H1 (cell line): ENCODE measurements at regions not wholly inside any gene's neighbourhood (a gene's known extent, or its start where the extent isn't known, plus 50 kb on each side); places are given as distances from the start of the nearest gene placed in this dataset.

ENCODE experiments used
- BRCA1 ChIP-seq: IDR thresholded peaks from 2 replicates; pipeline ENCODE4 v1.6.1; 2012; ENCODE audit warnings: low read depth, low read length, improper control_type of control experiment
- CTCF ChIP-seq, 3 experiments: IDR thresholded peaks; 1 replicate in 2 of 3; 2 replicates in 1 of 3; pipeline versions ENCODE4 v1.5.1 to v1.6.1; 2011; ENCODE audit warnings: low read length in 3 of 3, mild to moderate bottlenecking in 3 of 3, inconsistent platforms in 2 of 3, low read depth in 1 of 3, moderate library complexity in 1 of 3; ENCODE audit not compliant: insufficient read depth in 1 of 3; ENCODE audit errors: control extremely low read depth in 1 of 3
- GTF2F1 ChIP-seq: IDR thresholded peaks from 2 replicates; pipeline ENCODE4 v1.6.1; 2012; ENCODE audit warnings: low read depth, low read length, improper control_type of control experiment, borderline replicate concordance
- POLR2A ChIP-seq, 2 experiments: IDR thresholded peaks; 1 replicate in 1 of 2; 2 replicates in 1 of 2; pipeline ENCODE4 v1.6.1; 2011; ENCODE audit warnings: low read depth in 2 of 2, low read length in 2 of 2, mild to moderate bottlenecking in 2 of 2; ENCODE audit errors: control extremely low read depth in 1 of 2
- TAF1 ChIP-seq: IDR thresholded peaks from 2 replicates; pipeline ENCODE4 v1.6.1; 2011; ENCODE audit warnings: mild to moderate bottlenecking, low read depth, low read length
- TCF12 ChIP-seq: IDR thresholded peaks from 2 replicates; pipeline ENCODE4 v1.6.1; 2011; ENCODE audit warnings: low read depth, mild to moderate bottlenecking, low read length

DNA sequence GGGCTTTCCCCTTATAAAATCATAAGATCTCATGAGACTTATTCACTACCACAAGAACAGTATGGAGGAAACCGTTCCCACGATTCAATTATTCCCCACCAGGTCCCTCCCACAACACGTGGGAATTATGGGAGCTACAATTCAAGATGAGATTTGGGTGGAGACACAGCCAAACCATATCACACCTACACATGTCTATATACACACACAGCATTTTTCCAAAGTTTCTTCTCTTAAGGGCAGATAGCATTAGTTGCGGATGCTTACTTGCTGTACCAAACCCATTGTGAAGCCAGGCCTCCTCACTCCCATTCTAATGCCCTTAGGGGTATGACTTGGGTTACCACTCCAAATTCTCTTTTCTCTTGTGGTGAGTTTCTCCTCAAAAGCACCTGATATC is 104.1 kb upstream of the RAP1B start:
- TF ChIP-seq TCF12: no peak
- TF ChIP-seq CTCF (IDR thresholded peaks at IDR 0.05; ENCODE audit: control extremely low read depth in 1 of 3, insufficient read depth in 1 of 3, low read depth in 1 of 3, low read length in 3 of 3): no peak
- TF ChIP-seq GTF2F1: peak; percentile 92
- no peak for TF ChIP-seq BRCA1
- no peak for TF ChIP-seq TAF1
- peak; percentile 79 to 97 for TF ChIP-seq POLR2A (IDR thresholded peaks at IDR 0.05; ENCODE audit: control extremely low read depth in 1 of 2, low read depth in 2 of 2, low read length in 2 of 2)
